ENCODE measurements at regions not wholly inside any gene's neighbourhood (a gene's known extent, or its start where the extent isn't known, plus 50 kb on each side); places are given as distances from the start of the nearest gene placed in this dataset.

- no peak for DNase-seq
These were observed 691.0 kb upstream of the SORCS1 start for GRCh38 chr10:107855301-107856046.

GRCh38 chr10:107848726-107849360, 684.3 kb upstream of the SORCS1 start:
- no peak for DNase-seq

GRCh38 chr10:107847620-107848019, 683.1 kb upstream of the SORCS1 start:
- DNase-seq, result no peak

- no peak for DNase-seq
These were observed 670.2 kb upstream of the SORCS1 start for GRCh38 chr10:107834706-107835105.

GRCh38 chr10:107831772-107832171, 667.3 kb upstream of the SORCS1 start:
- DNase-seq, result no peak

- DNase-seq, result no peak
These were observed 664.7 kb upstream of the SORCS1 start for GRCh38 chr10:107829161-107829560.

- no peak for DNase-seq
These were observed 661.7 kb upstream of the SORCS1 start for GRCh38 chr10:107826171-107826570.

- DNase-seq, result peak; percentile 52
These were observed 650.5 kb upstream of the SORCS1 start for GRCh38 chr10:107814865-107815487.

- DNase-seq, result no peak
These were observed 649.1 kb upstream of the SORCS1 start for GRCh38 chr10:107813451-107814162.

- no peak for DNase-seq
These were observed 645.4 kb upstream of the SORCS1 start for GRCh38 chr10:107809889-107810288.

- no peak for DNase-seq
These were observed 643.3 kb upstream of the SORCS1 start for GRCh38 chr10:107807836-107808235.

GRCh38 chr10:107806026-107806425, 641.5 kb upstream of the SORCS1 start:
- DNase-seq, result no peak

- DNase-seq, result no peak
These were observed 639.0 kb upstream of the SORCS1 start for GRCh38 chr10:107803546-107803945.

GRCh38 chr10:107800061-107800460, 635.6 kb upstream of the SORCS1 start:
- DNase-seq, result no peak

GRCh38 chr10:107790271-107790670, 625.8 kb upstream of the SORCS1 start:
- DNase-seq, result no peak

GRCh38 chr10:107771066-107771465, 606.6 kb upstream of the SORCS1 start:
- DNase-seq, result no peak

GRCh38 chr10:107767185-107767584, 602.7 kb upstream of the SORCS1 start:
- no peak for DNase-seq

- DNase-seq, result no peak
These were observed 590.3 kb upstream of the SORCS1 start for GRCh38 chr10:107754814-107755213.

- no peak for DNase-seq
These were observed 584.7 kb upstream of the SORCS1 start for GRCh38 chr10:107749235-107749634.

GRCh38 chr10:107747851-107748250, 583.3 kb upstream of the SORCS1 start:
- DNase-seq, result no peak

- no peak for DNase-seq
These were observed 577.5 kb upstream of the SORCS1 start for GRCh38 chr10:107741971-107742370.

- peak; percentile 3 for DNase-seq
These were observed 576.6 kb upstream of the SORCS1 start for GRCh38 chr10:107740962-107741690.

- DNase-seq, result no peak
These were observed 575.4 kb upstream of the SORCS1 start for GRCh38 chr10:107739951-107740350.

All from inflammatory macrophage treated with lipopolysaccharide for 4 hours (primary cell).